HL-60 (cell line): ENCODE measurements at regions not wholly inside any gene's neighbourhood (a gene's known extent, or its start where the extent isn't known, plus 50 kb on each side); places are given as distances from the start of the nearest gene placed in this dataset.

ENCODE experiments used
- CTCF ChIP-seq: IDR thresholded peaks from one replicate; pipeline ENCODE4 v1.5.1; 2011; ENCODE audit warnings: low read length, control low read depth, inconsistent platforms; ENCODE audit not compliant: insufficient read depth
- GABPA ChIP-seq: IDR thresholded peaks from 2 replicates; pipeline ENCODE4 v1.6.1; 2012; ENCODE audit warnings: low read depth
- POLR2AphosphoS5 ChIP-seq: IDR thresholded peaks from 2 replicates; pipeline ENCODE4 v1.6.1; 2012; ENCODE audit warnings: low read depth
- REST ChIP-seq: IDR thresholded peaks from 2 replicates; pipeline ENCODE4 v1.6.1; 2012; ENCODE audit warnings: low read depth; ENCODE audit not compliant: insufficient replicate concordance
- SPI1 ChIP-seq: IDR thresholded peaks from 2 replicates; pipeline ENCODE4 v1.6.1; 2012; ENCODE audit warnings: low read depth, mild to moderate bottlenecking, borderline replicate concordance

GRCh38 chr2:5980450-5981190 is 288.4 kb downstream of the SOX11 start:
- TF ChIP-seq CTCF = no peak
- TF ChIP-seq REST = no peak
- TF ChIP-seq POLR2AphosphoS5 = no peak
- no peak for TF ChIP-seq SPI1
- no peak for TF ChIP-seq GABPA
